H1 (cell line): ENCODE measurements at regions not wholly inside any gene's neighbourhood (a gene's known extent, or its start where the extent isn't known, plus 50 kb on each side); places are given as distances from the start of the nearest gene placed in this dataset.

ENCODE experiments used
- CTCF ChIA-PET: fragments of 300-600 bp; sonication (Branson Sonifier 250); formaldehyde crosslinking; loops from one replicate; lab custom pipeline; 2021; ENCODE audit not compliant: partially characterized antibody; lab: Charles Lee
- POLR2A ChIA-PET: fragments of 300-600 bp; sonication (Branson Sonifier 250); formaldehyde crosslinking; loops from one replicate; lab custom pipeline; 2021; ENCODE audit warnings: inconsistent platforms; ENCODE audit not compliant: partially characterized antibody; lab: Charles Lee
- DNase-seq, 2 experiments: peaks; one replicate each; pipeline versions ENCODE4 v3.0.0 to v3.0.0-alpha.2; 2010 to 2022; ENCODE audit warnings: low spot score in 2 of 2, low read depth in 1 of 2, mixed read lengths in 1 of 2
- FAIRE-seq: peaks from 2 replicates; lab custom pipeline; 2011; peaks lifted over from hg19 to GRCh38; lab: Jason Lieb, UNC
- H2AFZ ChIP-seq: 2 replicates; pipeline ENCODE4 v1.8.1; 2012; ENCODE audit warnings: low read length, inconsistent platforms
- H2AK5ac ChIP-seq: 2 replicates; pipeline ENCODE4 v1.6.1; 2013; ENCODE audit warnings: low read depth, low read length
- H2BK120ac ChIP-seq: replicated peaks from 2 replicates; pipeline ENCODE3; 2013; ENCODE audit warnings: low read depth, low read length, inconsistent platforms
- H2BK12ac ChIP-seq: 2 replicates; pipeline ENCODE4 v1.6.1; 2013; ENCODE audit warnings: low read depth, low read length
- H2BK15ac ChIP-seq: 2 replicates; pipeline ENCODE4 v1.6.1; 2013; ENCODE audit warnings: low read length
- H2BK20ac ChIP-seq: 2 replicates; pipeline ENCODE4 v1.6.1; 2013; ENCODE audit warnings: low read length
- H2BK5ac ChIP-seq: 2 replicates; pipeline ENCODE4 v1.6.1; 2013; ENCODE audit warnings: low read depth, low read length
- H3K14ac ChIP-seq: 2 replicates; pipeline ENCODE4 v1.6.1; 2013; ENCODE audit warnings: inconsistent platforms; ENCODE audit not compliant: insufficient read length
- H3K18ac ChIP-seq: 2 replicates; pipeline ENCODE4 v1.6.1; 2013; ENCODE audit warnings: low read length; ENCODE audit errors: extremely low read depth
- H3K23ac ChIP-seq: 2 replicates; pipeline ENCODE4 v1.6.1; 2013; ENCODE audit warnings: inconsistent platforms; ENCODE audit not compliant: insufficient read length
- H3K23me2 ChIP-seq: 2 replicates; pipeline ENCODE4 v1.6.1; 2013; ENCODE audit warnings: low read depth, low read length
- H3K27ac ChIP-seq: 2 replicates; pipeline ENCODE4 v1.6.1; 2011; ENCODE audit warnings: low read depth, low read length, inconsistent platforms
- H3K27me3 ChIP-seq, 4 experiments: replicated peaks in 1 of 4; 1 replicate in 1 of 4; 2 replicates in 3 of 4; pipeline versions ENCODE4 v1.6.1 to v1.8.1; 2011 to 2013; ENCODE audit warnings: low read length in 3 of 4, mild to moderate bottlenecking in 3 of 4, inconsistent platforms in 2 of 4, mixed read lengths in 2 of 4, moderate library complexity in 1 of 4; ENCODE audit not compliant: control insufficient read depth in 3 of 4, insufficient read depth in 3 of 4; ENCODE audit errors: extremely low read depth in 1 of 4
- H3K36me3 ChIP-seq, 4 experiments: 2 replicates each; pipeline versions ENCODE4 v1.6.1 to v1.8.1; 2011 to 2013; ENCODE audit warnings: mild to moderate bottlenecking in 4 of 4, low read length in 3 of 4, moderate library complexity in 2 of 4, control low read depth in 1 of 4, inconsistent platforms in 1 of 4; ENCODE audit not compliant: insufficient read depth in 4 of 4, control insufficient read depth in 2 of 4
- H3K4ac ChIP-seq: replicated peaks from 2 replicates; pipeline ENCODE3; 2013; ENCODE audit warnings: low read length, low read depth, mixed read lengths, inconsistent platforms; ENCODE audit not compliant: insufficient read length
- H3K4me1 ChIP-seq, 4 experiments: replicated peaks in 1 of 4; 1 replicate in 1 of 4; 2 replicates in 3 of 4; pipeline versions ENCODE4 v1.6.1 to v1.8.1; 2011 to 2013; ENCODE audit warnings: low read length in 3 of 4, inconsistent platforms in 2 of 4, mixed read lengths in 1 of 4; ENCODE audit not compliant: insufficient read depth in 4 of 4, control insufficient read depth in 3 of 4
- H3K4me2 ChIP-seq, 2 experiments: 2 replicates each; pipeline versions ENCODE4 v1.6.1 to v1.8.1; 2011 to 2013; ENCODE audit warnings: low read depth in 2 of 2, low read length in 2 of 2, control low read depth in 1 of 2, inconsistent platforms in 1 of 2, mild to moderate bottlenecking in 1 of 2; ENCODE audit not compliant: insufficient read depth in 1 of 2
- H3K4me3 ChIP-seq, 4 experiments: fragments of 200-600, 300-600 bp in 1 of 4; sonication (generic), shearing (Covaris generic), sonication (Bioruptor Twin) in 1 of 4; 2 replicates each; pipeline versions ENCODE4 v1.5.1 to v1.8.1; 2011 to 2016; ENCODE audit warnings: low read length in 4 of 4, low read depth in 3 of 4, control low read depth in 2 of 4, inconsistent platforms in 2 of 4, mild to moderate bottlenecking in 2 of 4, mixed read lengths in 1 of 4, moderate library complexity in 1 of 4; ENCODE audit not compliant: insufficient read depth in 2 of 4; ENCODE audit errors: extremely low read depth in 1 of 4
- H3K56ac ChIP-seq: replicated peaks from 2 replicates; pipeline ENCODE3; 2013; ENCODE audit warnings: low read depth, mild to moderate bottlenecking, mixed read lengths, low read length, inconsistent platforms; ENCODE audit not compliant: insufficient read length
- H3K79me1 ChIP-seq: 2 replicates; pipeline ENCODE4 v1.6.1; 2013; ENCODE audit warnings: low read depth, low read length, control low read depth
- H3K79me2 ChIP-seq, 2 experiments: 2 replicates each; pipeline versions ENCODE4 v1.6.1 to v1.8.1; 2012 to 2013; ENCODE audit warnings: low read length in 2 of 2, mild to moderate bottlenecking in 2 of 2, inconsistent platforms in 1 of 2; ENCODE audit not compliant: insufficient read depth in 2 of 2, control insufficient read depth in 1 of 2
- H3K9ac ChIP-seq, 4 experiments: replicated peaks in 1 of 4; 1 replicate in 1 of 4; 2 replicates in 3 of 4; pipeline versions ENCODE4 v1.6.1 to v1.8.1; 2011 to 2013; ENCODE audit warnings: low read depth in 3 of 4, low read length in 3 of 4, control low read depth in 2 of 4, mild to moderate bottlenecking in 2 of 4, moderate library complexity in 2 of 4, inconsistent platforms in 1 of 4; ENCODE audit errors: extremely low read depth in 1 of 4
- H3K9me3 ChIP-seq, 2 experiments: 2 replicates each; pipeline versions ENCODE4 v1.6.1 to v1.8.1; 2012 to 2013; ENCODE audit warnings: mild to moderate bottlenecking in 2 of 2, moderate library complexity in 2 of 2, control low read depth in 1 of 2, inconsistent platforms in 1 of 2, low read depth in 1 of 2, low read length in 1 of 2, mixed read lengths in 1 of 2; ENCODE audit not compliant: insufficient read depth in 2 of 2
- H4K20me1 ChIP-seq, 2 experiments: replicated peaks in 1 of 2; 2 replicates each; pipeline versions ENCODE3 to v1.8.1; 2011 to 2013; ENCODE audit warnings: inconsistent platforms in 2 of 2, low read length in 2 of 2, mild to moderate bottlenecking in 1 of 2; ENCODE audit not compliant: insufficient read depth in 2 of 2, control insufficient read depth in 1 of 2
- H4K5ac ChIP-seq: 2 replicates; pipeline ENCODE4 v1.6.1; 2013; ENCODE audit warnings: low read length, low read depth, mixed read lengths, inconsistent platforms; ENCODE audit not compliant: insufficient read length
- H4K8ac ChIP-seq: 2 replicates; pipeline ENCODE4 v1.8.0; 2013; ENCODE audit warnings: mild to moderate bottlenecking, moderate library complexity, low read length, inconsistent platforms; ENCODE audit not compliant: insufficient read depth; ENCODE audit errors: extremely low read depth
- H4K91ac ChIP-seq: replicated peaks from 2 replicates; pipeline ENCODE3; 2013; ENCODE audit warnings: low read length, mixed read lengths, inconsistent platforms; ENCODE audit not compliant: insufficient read length
- GTF2F1 ChIP-seq: IDR thresholded peaks from 2 replicates; pipeline ENCODE4 v1.6.1; 2012; ENCODE audit warnings: low read depth, low read length, improper control_type of control experiment, borderline replicate concordance
- KDM5A ChIP-seq: fragments of 200-600 bp; IDR thresholded peaks from 2 replicates; pipeline ENCODE4 v1.7.1; 2012; ENCODE audit warnings: mild to moderate bottlenecking, low read length, inconsistent platforms, mixed read lengths
- POLR2AphosphoS5 ChIP-seq: IDR thresholded peaks from 2 replicates; pipeline ENCODE4 v1.6.1; 2011; ENCODE audit warnings: low read depth, low read length
- SP1 ChIP-seq: IDR thresholded peaks from 2 replicates; pipeline ENCODE4 v1.6.1; 2011; ENCODE audit warnings: low read depth, low read length
- YY1 ChIP-seq: IDR thresholded peaks from 2 replicates; pipeline ENCODE4 v1.6.1; 2011; ENCODE audit warnings: low read depth, mild to moderate bottlenecking, low read length
- WGBS, 2 experiments: shearing (Covaris generic) in 1 of 2; methylation state at CpG; one replicate each; pipeline versions ENCODE4 v1.1.6 to v1.1.7; 2013 to 2015; ENCODE audit warnings: low lambda C conversion rate in 2 of 2, mixed read lengths in 2 of 2, inconsistent platforms in 1 of 2, low coverage in 1 of 2, missing lambda C conversion rate in 1 of 2; ENCODE audit not compliant: insufficient replicate concordance in 2 of 2, insufficient coverage in 1 of 2, insufficient read length in 1 of 2; ENCODE audit errors: extremely low coverage in 1 of 2, missing lambda C conversion rate in 1 of 2; 5-methylcytosine and 5-hydroxymethylcytosine counted together

DNA sequence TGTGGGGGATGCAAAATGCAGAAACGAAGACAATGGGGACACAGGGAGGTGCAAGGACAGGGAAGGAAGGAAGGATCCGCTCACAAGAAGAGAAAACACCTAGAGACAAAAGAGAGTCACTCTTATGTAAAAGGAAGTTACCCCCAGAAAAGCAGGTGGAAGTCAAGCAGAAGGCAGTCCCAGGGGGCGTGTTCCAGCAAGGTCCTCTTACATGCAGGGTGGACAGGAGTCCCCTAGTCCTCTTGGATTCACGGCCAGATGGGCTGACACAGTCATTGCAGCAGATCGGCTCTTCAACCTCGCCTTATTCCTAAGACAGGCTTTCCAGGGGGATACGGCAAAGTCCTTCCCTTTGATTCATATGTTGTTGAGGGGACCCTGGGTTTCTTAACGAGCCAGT lies 83.9 kb upstream of the SPATA13 start:
- WGBS, 2 experiments: 69% methylated on average over 8 of the region's 8 CpGs; no CpG with 5 or more reads in 1 of the 2 experiments
- Histone ChIP-seq H3K23me2 (no peaks in the 10 kb centered on the region; the same call in 1 of the 2 replicates), H3K27me3 (no peaks in the 10 kb centered on the region), H3K4me3 (no peak overlapping the region), H3K79me1 (no peaks in the 10 kb centered on the region), H3K36me3 (no peaks in the 10 kb centered on the region), H2BK20ac (0 out of 2 replicates have a peak overlapping the region, but pooled peaks have one; percentile 22), H4K20me1 (no peaks in the 10 kb centered on the region), H4K8ac (no peak overlapping the region), H4K91ac (no peak overlapping the region), H2BK120ac (no peak overlapping the region), H3K23ac (no peak overlapping the region), H3K14ac (no peak overlapping the region), H3K9ac (no peak overlapping the region), H3K4ac (no peak overlapping the region), H3K4me2 (no peak overlapping the region; a peak in 1 of 4 replicates), H2AK5ac (no peak overlapping the region), H2BK5ac (peak overlapping the region; percentile 26; the same call in 1 of the 2 replicates), H3K18ac (peak overlapping the region; percentile 17), H2BK12ac (no peak overlapping the region), H3K56ac (no peak overlapping the region), H3K27ac (no peak overlapping the region), H3K4me1 (peaks cover 0 to 7% (median 5%) of the 10 kb centered on the region in 4 experiments; a peak in 4 of 7 replicates), H2AFZ (peak overlapping the region; percentile 42; the same call in 1 of the 2 replicates), H3K9me3 (no peaks in the 10 kb centered on the region), H2BK15ac (no peak overlapping the region), H3K79me2 (no peaks in the 10 kb centered on the region), H4K5ac (no peak overlapping the region)
- FAIRE-seq: no peak
- TF ChIP-seq KDM5A (no peak), YY1 (no peak), GTF2F1 (no peak), POLR2AphosphoS5 (no peak), SP1 (no peak)
- ChIA-PET POLR2A (interaction anchor here (0.5 kb wide), 1 partner anchor 84 kb away, joined by 3 read pairs; the partner anchor contains the start of gene SPATA13), CTCF (no interaction called here)
- DNase-seq: no peak
